NCI-H226 (cell line): ENCODE measurements at regions not wholly inside any gene's neighbourhood (a gene's known extent, or its start where the extent isn't known, plus 50 kb on each side); places are given as distances from the start of the nearest gene placed in this dataset.

Experiments used
- DNase-seq: peaks from one replicate; pipeline ENCODE4 v3.0.0-alpha.2; 2015

DNA sequence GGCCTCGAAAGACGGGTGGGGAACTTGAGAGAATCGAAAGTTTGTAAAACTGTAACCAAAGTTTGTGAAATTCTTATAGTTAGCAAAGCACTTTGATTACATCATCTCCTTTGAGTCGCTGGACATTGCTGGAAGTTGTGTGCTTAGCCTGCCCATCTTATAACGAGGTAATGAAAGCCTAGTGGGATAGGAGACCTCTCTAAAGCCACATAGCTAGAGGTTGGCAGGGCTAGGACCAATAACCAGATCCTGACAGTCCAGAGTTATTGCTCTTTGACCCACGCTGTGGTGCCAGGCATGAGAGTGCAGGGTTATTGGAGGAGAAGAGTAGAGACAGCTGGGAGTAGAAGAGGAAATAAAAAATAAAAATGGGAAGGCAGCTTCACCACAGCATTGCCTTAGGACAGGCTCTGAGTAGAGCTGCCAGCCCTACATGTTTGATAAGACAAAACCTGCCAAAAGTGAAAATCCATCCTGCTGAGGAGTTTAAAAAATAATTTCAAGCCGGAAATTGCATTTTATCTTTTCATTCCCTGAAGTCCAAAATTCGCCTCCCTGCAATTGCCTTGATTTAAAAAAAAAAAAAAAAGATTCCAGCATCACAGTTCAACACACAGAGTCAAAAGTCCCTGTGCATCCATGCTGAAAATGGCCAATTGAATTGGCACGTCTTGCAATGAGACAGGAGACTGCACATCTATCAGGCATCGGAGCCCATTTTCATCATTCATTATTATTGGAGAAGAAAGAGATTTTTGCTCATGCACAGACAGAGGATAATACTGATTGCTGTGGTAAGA lies 225.5 kb upstream of the POU2AF2 start:
- peak; percentile 11 for DNase-seq

DNA sequence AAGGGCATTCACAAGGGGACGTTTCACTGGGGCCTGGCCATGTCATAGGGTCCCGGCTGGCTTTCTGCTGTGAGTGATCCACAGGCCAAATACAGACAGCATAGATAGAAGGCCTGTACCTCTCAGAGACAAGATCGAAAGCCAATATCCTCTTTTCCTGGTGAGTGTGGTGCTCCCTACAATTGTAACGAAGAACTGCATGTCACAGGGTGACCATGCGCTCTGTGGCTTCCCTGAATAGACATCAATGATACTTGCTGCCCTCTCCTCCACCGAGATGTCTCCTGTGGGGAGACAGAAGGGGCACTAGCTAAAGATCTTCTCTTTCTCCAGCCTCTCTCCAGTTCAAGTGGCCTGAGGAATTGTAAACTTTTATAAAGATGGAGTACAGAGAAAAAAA lies 226.1 kb upstream of the POU2AF2 start:
- no peak for DNase-seq

DNA sequence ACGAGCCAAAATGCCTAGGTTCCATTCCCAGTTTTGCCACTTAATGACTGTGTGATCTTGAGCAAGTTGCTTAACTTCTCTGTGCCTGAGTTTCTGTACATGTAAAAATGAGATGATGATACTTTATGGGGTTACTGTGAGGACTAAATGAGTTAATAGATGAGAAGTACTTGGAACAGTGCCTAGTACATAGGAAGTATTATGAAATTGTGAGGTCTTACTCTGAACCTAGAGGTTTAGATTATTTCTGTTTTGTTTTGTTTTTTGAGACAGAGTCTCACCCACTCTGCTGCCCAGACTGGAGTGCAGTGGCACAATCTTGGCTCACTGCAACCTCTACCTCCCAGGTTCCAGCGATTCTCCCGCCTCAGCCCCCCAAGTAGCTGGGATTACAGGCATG lies 227.0 kb upstream of the POU2AF2 start:
- DNase-seq: peak; percentile 22

DNA sequence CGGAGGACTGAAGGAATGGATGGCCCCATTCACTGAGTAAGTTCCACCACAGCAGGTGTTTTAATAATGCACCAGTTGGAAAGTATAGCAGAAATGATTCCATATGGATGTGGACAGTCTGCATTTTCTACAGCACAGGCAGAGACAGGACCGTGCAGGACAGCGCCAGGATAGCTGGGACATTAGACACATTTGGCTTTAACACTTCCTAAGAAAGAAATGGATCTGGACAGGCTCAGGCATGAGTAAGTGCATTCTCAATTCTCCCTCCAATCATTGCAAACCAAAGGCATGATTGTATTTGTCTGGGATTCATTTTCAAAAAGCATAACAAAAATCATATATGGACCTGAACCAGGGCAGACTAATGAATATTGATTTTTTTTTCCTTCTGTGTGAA lies 233.0 kb upstream of the POU2AF2 start:
- no peak for DNase-seq

DNA sequence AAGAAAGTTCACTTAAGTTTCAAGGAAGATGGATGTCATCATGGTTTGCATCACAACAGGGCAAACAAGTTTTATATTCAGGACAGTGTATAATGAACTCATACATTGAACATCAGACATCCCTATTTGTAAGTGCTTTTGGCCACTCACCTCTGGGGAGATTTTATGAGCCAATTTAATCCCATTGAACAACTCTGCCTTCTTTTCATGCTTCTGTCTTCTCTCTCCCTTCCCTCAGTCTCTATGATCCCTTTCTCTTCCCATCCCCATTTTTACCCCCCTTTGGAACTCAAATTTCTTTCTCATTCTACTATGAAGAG lies 234.3 kb upstream of the POU2AF2 start:
- no peak for DNase-seq

DNA sequence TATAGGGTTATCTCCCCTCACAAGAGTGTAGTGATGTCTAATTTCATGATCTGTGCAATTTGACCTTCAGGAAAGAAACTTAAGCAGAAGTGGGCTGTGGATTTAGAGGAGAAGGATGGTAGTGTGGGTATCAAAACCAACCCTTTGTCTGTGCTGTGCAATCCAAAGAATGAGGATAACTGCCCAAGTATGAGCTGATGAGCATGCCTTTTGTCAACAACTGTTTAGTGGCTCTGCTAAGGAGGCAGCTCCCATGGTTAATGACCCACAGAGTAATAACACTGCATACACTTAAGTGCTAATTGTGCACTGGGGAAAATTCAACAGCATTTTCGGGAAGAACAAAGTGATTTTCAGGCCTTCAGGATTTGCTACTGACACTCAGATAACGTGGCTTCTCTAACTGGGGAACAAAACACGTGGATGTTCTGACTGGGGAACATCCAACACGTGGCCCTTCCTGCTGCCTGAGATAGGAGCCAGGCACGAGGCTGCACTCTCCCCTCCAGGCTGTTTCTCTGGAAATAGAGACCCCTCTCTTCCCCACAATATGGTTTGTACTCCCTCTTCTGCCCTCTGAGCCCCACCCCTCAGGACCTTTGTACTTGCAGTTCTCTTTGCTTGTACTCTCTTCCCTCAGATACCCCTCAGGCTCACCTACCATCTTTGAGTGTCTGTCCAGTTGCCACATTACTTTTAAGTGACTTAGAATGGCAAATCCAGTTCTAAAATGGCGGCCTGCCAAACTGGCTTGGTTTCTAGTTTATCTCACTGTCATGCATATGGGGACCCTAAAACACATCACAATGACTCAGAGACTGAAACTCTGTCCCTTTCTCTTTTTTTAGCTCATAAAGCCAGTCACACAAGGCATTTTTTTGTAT lies 234.9 kb upstream of the POU2AF2 start:
- no peak for DNase-seq

DNA sequence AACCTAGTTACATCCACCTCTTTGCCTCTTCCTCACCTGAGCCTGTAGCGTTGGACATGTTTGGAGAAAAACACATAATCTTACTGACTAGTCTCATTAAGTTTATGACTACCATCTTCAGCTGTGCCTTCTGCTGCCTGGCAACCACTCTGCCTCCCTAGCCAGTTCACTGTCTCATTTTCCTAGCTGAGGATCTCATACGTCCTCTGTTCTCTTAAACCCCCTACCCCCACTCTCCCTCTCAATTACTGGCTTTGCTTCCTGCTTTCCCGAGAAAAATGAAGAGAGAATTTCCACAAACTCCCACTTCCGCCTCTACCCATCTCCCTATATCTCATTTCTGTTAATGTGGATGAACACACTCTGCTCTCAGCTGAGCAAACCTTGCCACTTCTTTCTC lies 239.3 kb upstream of the POU2AF2 start:
- DNase-seq: no peak

DNA sequence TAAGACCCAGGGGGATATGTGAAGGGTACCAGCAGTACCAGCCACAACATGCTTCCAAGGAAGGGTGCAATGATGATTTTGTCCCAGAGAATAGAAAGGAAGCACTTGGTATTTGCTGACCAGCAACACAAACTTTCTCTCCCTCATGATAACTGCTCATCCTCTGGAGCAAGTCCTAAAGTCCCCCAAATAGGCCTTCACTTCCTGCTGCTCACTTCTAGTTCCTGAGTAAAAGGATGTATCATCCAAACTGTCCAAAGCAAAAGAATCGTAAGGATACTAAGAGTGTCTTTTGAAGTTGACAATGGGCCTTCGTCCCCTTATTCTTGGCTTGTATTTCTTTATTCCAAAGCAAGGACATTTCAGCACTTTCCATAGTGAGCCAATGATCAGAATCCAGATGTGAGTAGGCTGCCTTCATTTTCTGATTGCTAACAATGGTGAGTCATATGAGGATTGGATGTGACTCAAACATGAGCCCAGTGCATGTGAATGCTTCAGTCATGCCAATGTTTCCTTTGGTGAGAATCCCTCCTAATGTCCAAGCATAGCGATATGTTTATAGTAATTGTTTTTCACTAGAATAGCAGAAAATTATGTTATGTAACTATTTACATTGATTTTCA lies 243.4 kb upstream of the POU2AF2 start:
- peak; percentile 52 for DNase-seq

DNA sequence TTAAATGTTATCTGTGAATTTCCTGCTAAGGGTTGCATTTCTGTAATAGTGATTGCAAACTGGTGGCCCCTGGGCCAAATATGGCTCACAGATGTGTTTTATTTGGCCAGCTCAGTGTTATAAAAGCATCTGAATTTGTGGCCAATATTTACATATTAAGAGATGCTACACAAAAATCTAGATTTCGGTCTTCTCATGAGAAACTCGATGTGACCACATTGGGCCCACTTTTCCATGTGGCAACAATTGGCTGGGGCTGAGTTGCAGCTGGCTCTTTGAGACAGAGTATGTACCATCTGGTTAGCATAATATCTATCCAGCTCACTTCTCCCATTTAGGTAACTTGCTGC lies 244.5 kb upstream of the POU2AF2 start:
- no peak for DNase-seq

DNA sequence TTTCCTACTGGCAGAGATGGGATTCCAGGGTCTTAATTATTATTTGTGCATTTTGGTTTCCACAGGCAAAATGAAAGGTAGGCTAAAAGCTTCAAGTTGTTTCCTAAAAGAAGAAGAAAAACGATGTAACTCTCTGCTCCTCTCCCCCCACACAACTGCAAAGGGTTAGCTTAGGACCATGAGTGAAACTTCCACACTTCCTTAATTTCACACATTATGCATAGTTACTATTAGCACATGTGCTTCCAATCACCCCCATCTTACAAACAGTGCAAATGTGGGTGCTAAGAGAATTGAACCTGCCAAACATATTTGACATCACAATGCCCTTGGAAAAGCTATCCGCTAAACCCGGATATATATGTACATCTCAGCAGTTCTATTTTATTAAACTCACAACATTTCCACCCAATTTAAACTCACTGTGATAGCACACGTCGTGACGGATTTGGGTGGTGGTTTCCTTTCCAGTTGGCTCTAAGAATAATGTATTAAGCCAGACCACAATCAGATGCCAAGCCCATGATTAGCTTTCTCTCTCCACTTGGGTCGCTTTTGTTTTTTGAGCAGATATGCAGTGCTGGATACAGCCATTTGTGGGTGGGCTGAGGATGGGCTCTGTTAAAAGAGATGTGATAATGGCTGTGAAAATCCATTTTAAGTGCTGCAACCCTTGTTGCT lies 245.0 kb upstream of the POU2AF2 start:
- DNase-seq: no peak

DNA sequence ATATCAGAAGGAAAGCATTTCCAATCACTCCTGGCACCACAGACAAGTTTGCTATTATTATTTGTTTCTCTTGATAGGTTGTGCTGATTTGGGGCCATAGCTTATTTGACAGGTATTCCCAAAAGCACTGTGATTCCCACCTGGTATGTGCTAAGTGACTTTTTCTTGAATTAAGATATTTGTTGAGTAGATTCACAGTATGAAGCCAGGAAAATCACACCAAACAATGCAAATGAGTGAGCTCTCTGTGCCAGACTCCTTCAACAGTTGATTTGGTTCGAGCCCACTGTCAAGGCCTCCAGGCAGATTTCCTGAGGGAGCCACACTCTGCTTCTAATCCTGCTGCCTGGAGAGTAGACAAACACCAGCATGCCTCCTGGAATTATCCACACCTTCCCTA lies 253.0 kb upstream of the POU2AF2 start:
- DNase-seq: no peak

DNA sequence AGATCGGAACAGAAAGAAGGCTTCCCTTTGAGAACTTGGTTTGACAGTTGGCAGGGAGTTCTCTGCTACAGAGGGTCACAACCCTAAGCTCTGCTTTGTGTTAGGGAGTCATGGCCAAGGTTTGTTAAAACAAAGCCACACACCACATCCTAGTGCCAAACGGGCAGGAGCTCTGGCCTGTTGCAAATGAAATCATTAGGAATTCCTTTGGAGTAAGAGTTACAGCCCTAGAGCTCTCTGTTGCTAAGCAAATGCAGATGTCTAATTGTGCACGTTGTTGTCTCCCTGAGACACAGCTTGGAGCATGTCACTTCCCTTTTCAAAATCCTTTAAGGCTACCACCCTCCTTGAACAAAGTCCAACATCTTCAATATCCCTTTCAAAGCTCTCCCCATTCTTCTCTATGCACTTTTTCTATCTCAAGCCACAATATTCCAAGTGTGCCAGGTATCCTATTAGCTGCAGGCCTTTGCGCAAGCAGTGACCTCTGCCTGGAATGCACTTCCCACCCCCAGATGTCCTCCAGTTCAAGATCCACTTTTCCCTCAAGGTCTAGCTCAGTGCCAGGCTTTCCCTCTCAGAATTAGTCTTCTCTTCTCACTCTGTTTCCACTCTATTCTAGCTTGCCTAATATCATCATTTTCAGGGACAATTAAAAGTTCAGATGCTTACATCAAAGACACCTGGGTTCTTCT lies 253.7 kb upstream of the POU2AF2 start:
- DNase-seq: no peak

DNA sequence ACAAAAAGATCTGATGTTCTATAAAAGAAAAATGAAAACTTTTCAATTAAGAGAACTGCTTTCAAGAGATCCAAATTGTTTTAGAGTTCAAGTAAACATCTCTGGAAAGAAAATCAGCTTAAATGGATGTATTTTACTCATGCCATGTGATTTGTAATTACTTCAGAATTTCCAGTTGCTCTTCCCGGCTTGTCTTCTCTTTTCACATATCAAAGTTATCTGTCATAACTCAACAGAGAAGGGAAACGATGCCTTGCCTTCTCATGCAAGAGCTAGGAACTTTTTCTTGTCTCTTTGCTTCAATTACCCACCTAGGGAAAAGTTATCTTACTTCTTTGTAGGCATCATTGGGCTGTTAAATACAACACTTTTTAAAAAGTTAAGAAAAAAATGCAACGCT lies 255.2 kb upstream of the POU2AF2 start:
- DNase-seq: no peak

DNA sequence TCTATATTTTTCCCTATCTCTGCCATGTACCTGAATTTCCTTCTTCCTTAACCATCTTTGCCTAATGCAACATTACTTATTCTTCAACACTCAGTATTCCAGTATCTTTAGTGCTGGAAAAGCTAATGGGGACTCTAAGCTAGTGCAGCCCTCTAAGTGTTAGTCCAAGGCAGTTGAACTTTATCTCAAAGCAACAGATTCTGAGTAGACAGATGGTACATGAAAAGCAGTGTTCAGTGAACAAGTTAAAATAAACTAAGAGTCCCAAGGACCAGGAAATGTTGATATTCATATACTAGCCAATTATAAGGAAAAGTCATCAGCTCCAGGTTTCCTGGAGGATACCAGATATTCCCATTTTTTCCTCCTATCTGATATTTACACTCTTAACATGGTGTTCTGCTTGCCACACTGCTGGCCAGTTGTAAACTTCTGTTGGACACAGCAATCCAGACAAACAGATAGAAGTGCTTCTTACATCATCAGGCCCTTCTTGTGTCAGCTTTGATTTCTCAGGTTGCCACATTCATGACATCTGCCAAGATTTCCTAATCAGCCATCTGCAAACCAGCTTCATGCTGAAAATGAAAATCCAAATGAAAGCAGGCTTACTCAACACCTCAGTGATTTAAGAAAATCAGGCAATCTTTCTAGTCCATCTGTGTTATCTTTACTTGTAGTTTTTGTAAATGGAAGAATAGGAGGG lies 255.9 kb upstream of the POU2AF2 start:
- peak; percentile 37 for DNase-seq

DNA sequence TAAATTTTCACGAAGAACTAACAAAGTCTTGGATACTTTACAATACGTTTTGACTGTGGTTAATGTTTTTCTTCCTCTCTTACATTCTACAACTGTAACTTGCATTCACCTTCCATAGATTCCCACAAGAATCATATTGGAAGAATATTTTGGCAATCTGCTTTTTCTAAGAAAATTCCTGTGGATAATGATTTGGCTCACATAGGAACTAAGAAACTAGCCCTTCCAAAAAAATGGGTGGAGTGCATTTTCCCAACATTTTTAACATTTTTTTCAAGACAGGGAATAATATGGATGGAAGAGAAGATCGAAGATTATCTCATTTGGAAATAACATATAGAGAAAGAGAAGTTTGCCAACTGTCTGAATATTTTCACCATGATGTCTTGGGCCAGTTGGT lies 256.9 kb upstream of the POU2AF2 start:
- DNase-seq: no peak

DNA sequence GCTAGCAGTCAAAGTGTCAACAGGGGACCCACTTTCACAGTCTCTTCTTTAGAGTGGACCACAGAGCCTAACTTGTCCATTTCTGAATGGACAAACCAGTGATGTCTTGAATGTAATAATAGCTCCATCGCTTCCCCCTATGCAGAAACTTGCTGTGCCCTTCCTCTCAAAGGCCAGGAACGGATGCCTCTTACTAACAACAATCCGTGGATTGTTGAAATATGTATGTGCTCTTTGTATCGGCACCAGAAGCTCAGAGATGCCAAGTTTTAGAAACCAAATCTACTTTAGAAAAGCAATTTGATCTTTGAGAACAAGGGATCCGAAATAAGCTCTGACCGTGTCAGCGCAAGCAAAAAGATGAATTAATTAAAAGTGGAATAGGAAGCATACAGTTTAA lies 259.5 kb upstream of the POU2AF2 start:
- DNase-seq: no peak

DNA sequence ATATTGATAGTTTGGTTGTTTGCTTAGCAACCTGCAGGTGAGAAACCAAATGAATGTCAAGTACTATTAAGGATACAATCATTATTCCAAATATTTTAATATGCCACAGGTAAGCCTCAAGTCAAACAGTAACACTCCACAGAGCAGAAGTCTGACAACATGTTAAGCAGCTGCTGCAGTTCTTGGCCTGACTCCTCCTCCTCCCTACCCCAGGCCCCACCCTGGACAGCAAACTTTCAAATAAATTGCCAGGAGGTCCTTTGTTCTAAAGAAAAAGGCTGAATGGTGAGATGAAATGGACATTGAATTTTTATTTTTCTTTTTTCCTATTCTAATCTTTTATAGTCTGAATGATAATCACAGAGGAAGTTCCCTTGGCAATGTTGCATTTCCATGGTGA lies 260.0 kb upstream of the POU2AF2 start:
- DNase-seq: no peak

DNA sequence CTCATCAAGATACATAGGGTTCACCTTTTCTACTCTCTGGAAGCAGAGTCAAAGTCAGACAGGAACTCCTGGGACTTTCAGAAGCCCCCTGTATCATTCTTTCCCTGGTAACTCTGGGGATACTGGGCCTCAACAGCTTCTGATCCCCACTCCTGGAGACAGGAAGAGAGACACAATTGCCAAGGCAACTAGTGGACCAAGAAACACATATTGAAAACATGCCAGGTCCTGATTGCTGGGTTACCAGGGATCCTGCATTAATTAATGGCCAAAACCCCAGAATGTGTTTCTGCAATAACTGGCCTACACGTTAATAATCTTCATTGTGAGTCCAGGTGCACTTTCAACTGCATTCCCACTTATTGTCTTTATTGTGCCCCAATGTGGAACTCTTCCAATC lies 260.8 kb upstream of the POU2AF2 start:
- DNase-seq: no peak

DNA sequence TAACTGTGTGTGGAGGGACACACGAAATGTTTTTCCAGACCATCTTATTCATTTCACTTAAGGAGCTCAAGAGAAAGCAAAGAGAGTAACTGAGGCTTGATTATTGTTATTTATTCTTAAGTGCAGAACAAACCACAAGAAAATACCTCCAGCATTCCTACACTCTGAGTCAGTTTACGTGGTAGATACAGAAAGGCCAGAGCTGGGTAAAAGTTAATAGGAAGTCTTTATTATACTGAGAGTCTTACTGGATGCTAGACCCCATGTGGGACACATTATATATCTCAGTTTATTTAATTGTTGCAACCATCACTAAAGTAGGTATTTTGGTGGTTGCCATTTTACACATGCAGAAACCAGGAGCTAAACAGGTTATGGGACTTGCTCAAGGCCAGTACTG lies 261.4 kb upstream of the POU2AF2 start:
- peak; percentile 82 for DNase-seq

DNA sequence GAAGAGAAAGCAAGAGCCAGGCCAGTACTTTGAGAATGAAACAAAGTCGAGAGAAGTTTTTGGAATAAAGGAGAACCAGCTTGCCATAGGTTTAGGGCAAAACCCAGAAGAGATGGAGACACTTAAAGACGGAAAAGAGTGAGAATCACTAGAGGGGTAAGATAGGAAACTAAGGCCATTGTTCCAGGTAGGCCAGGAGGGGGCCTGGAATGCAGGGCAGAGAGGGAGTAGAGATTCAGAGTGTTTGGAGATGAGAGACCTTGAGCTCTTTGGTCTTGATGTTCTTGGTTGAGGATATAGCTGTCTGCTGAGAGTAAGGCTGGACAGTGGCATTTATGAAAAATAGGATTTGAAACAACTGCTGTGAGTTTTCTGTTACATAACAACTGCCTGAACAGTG lies 263.3 kb upstream of the POU2AF2 start:
- DNase-seq: no peak

DNA sequence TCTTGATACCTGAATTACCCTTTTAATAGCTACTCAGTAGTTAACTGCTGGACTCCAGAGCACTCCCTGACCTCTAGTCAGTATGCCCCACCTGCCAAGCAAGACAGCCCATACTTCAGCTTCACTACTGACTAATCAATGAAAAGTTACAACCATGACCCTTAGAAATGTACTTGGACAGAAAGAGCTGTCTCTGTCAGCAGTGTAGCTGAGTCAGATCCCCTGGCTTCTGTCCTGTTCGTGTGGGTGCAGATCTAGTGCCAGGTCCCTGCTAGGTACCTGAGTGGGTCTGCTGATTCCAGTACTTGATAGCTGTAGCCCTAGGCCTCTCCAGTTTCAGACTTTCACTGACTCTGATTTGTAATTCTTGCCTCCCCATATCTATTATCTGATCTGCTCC lies 265.8 kb upstream of the POU2AF2 start:
- peak; percentile 32 for DNase-seq

DNA sequence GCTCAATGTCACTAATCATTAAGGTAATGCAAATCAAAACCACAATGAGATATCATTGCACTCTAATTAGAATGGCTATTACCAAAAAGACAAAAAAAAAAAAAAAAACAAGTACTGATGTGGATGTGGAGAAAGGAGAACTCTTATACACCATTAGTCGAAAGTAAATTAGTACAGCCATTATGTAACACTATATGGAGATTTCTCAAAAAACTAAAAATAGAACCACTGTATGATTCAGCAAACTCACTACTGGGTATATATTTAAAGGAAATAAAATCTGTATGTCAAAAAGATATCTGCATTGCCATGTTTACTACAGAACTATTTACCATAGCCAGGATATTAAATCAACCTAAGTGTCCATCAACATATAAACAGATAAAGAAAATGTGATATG lies 265.4 kb upstream of the ARHGAP20 start:
- no peak for DNase-seq
